Thymus (tissue), 11 donors: ENCODE measurements at regions not wholly inside any gene's neighbourhood (a gene's known extent, or its start where the extent isn't known, plus 50 kb on each side); places are given as distances from the start of the nearest gene placed in this dataset.
A peak's percentile ranks its signal among the peaks of the same experiment; 100 is the strongest.

Experiments
- DNase-seq, 9 donors: peaks; one replicate each; pipeline ENCODE4 v3.0.0-alpha.2; 2013; ENCODE audit warnings: low spot score in 9 of 9, low read depth in 6 of 9, missing footprints in 1 of 9
- H3K27ac ChIP-seq, 2 donors: one replicate each; pipeline ENCODE4 v1.5.1; 2013; ENCODE audit warnings: control low read depth in 1 of 2, low read depth in 1 of 2, low read length in 1 of 2, mild to moderate bottlenecking in 1 of 2, moderate library complexity in 1 of 2
- H3K27me3 ChIP-seq, 2 donors: one replicate each; pipeline ENCODE4 v1.5.1; 2013; ENCODE audit warnings: low read length in 1 of 2; ENCODE audit not compliant: control insufficient read depth in 2 of 2, insufficient read depth in 1 of 2
- H3K36me3 ChIP-seq, 2 donors: one replicate each; pipeline ENCODE4 v1.5.1; 2013; ENCODE audit warnings: low read length in 1 of 2, mild to moderate bottlenecking in 1 of 2, moderate library complexity in 1 of 2; ENCODE audit not compliant: control insufficient read depth in 2 of 2, insufficient read depth in 2 of 2
- H3K4me1 ChIP-seq, 2 donors: one replicate each; pipeline ENCODE4 v1.5.1; 2013; ENCODE audit warnings: low read length in 2 of 2; ENCODE audit not compliant: control insufficient read depth in 2 of 2, insufficient read depth in 2 of 2
- H3K4me3 ChIP-seq, 2 donors: one replicate each; pipeline ENCODE4 v1.5.1; 2013; ENCODE audit warnings: low read length in 2 of 2, control low read depth in 1 of 2, mild to moderate bottlenecking in 1 of 2
- H3K9me3 ChIP-seq, 2 donors: one replicate each; pipeline ENCODE4 v1.5.1; 2013; ENCODE audit warnings: low read length in 1 of 2, mild to moderate bottlenecking in 1 of 2; ENCODE audit not compliant: control insufficient read depth in 2 of 2, insufficient read depth in 1 of 2
- WGBS: extraction: QIAGEN DNeasy Blood & Tissue Kit; methylation state at CpG from one replicate; pipeline ENCODE4 v1.1.7; 2013; 5-methylcytosine and 5-hydroxymethylcytosine counted together
- donor health status: healthy.

- DNase-seq: no peak
- 92% methylated on average over 17 of the region's 17 CpGs for WGBS
- H3K36me3 ChIP-seq: no peaks in the 10 kb centered on the region
These were observed 221.0 kb downstream of the NFATC2 start for GRCh38 chr20:51321343-51322163.

DNA sequence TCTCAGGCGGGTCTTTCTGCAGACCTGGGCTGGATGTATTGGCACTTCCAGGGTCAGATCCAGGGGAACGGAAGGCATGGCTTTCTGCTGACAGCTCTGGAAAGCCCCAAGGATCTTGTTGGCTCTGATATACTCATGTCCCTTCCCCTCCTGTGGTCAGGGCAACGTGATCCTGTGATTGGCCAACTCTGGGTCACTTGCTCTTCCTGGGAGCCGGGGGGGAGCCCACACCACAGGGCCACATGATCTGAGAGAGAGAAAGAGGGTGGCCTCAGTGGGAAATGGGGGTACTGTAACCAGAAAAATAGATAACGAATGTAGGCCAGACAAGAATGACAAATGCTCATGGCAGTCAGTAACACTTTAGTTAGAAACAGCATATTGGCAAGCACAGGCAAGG lies 223.0 kb downstream of the NFATC2 start:
- H3K27me3 ChIP-seq: no peaks in the 10 kb centered on the region
- H3K9me3 ChIP-seq: no peaks in the 10 kb centered on the region
- no peak overlapping the region for H3K27ac ChIP-seq
- no peak overlapping the region for H3K4me3 ChIP-seq
- H3K36me3 ChIP-seq: no peaks in the 10 kb centered on the region
- H3K4me1 ChIP-seq: no peaks in the 10 kb centered on the region
- DNase-seq: no peak
- 83% methylated on average over 5 of the region's 5 CpGs for WGBS

More at GRCh38 chr20:51321343-51322163, 221.0 kb downstream of the NFATC2 start:
- Histone ChIP-seq H3K4me3 (no peak overlapping the region), H3K27ac (no peak overlapping the region), H3K4me1 (no peaks in the 10 kb centered on the region), H3K27me3 (no peaks in the 10 kb centered on the region), H3K9me3 (no peaks in the 10 kb centered on the region)

GRCh38 chr20:51318058-51318949 lies 224.2 kb downstream of the NFATC2 start:
- WGBS: 67% methylated on average over 27 of the region's 27 CpGs
- H3K4me1 ChIP-seq: no peaks in the 10 kb centered on the region
- DNase-seq: peak in 3 of 9 donors; percentile 6 to 16 (median 8)
- H3K36me3 ChIP-seq: no peaks in the 10 kb centered on the region
- H3K27me3 ChIP-seq: no peaks in the 10 kb centered on the region
- no peak overlapping the region for H3K27ac ChIP-seq
- no peak overlapping the region for H3K4me3 ChIP-seq
- no peaks in the 10 kb centered on the region for H3K9me3 ChIP-seq

GRCh38 chr20:51315390-51315789 lies 227.1 kb downstream of the NFATC2 start:
- Histone ChIP-seq H3K36me3 (no peaks in the 10 kb centered on the region), H3K4me3 (no peak overlapping the region), H3K9me3 (no peaks in the 10 kb centered on the region), H3K4me1 (no peaks in the 10 kb centered on the region), H3K27ac (no peak overlapping the region), H3K27me3 (peaks cover 0 to 6% of the 10 kb centered on the region in 2 donors)
- DNase-seq: no peak

DNA sequence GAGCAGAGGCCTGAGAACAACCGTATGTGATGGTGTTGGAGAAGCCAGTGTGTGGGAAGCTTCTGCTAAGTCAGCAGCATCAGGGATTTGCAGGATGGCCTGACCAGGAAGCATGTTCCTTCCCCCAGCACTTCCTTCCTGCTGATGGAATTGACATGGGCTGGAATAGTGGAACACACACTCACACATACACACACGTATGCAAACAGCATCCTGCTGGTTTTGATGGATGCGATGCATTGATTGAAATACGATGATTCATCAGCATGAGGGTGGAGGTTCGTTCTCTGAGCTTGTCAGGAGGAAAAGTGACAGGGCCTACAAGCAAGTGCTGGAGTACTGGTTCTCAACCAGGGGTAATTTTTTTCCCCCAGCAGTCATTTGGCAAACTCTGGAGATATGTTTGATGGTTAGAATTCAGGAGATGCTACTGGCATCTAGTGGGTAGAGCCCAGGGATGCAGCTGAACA lies 229.1 kb downstream of the NFATC2 start:
- no peak overlapping the region for H3K4me3 ChIP-seq
- peaks cover 0 to 6% of the 10 kb centered on the region in 2 donors for H3K27me3 ChIP-seq
- no peaks in the 10 kb centered on the region for H3K4me1 ChIP-seq
- no peak overlapping the region for H3K27ac ChIP-seq
- H3K36me3 ChIP-seq: no peaks in the 10 kb centered on the region
- 86% methylated on average over 5 of the region's 5 CpGs for WGBS
- no peak for DNase-seq
- H3K9me3 ChIP-seq: no peaks in the 10 kb centered on the region

DNA sequence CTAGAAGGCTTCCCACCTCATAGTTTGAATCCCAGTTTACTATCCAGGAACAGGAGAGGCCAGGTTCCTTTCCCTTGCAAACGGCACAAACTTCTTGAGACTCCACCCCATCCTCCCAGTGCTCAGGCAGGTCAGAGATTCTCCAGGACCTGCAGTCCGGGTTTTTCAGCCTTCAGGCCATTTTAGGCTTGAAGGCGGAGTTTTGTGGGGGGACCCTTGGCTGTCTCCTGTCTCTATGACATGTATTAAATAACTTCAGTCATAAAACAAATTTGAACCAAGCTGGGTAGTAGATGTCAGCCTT lies 230.1 kb downstream of the NFATC2 start:
- no peaks in the 10 kb centered on the region for H3K36me3 ChIP-seq
- no peak overlapping the region for H3K4me3 ChIP-seq
- no peak overlapping the region for H3K27ac ChIP-seq
- peaks cover 0 to 6% of the 10 kb centered on the region in 2 donors for H3K27me3 ChIP-seq
- no peak for DNase-seq
- no peaks in the 10 kb centered on the region for H3K9me3 ChIP-seq
- H3K4me1 ChIP-seq: no peaks in the 10 kb centered on the region
- 69% methylated on average over 3 of the region's 3 CpGs for WGBS

DNA sequence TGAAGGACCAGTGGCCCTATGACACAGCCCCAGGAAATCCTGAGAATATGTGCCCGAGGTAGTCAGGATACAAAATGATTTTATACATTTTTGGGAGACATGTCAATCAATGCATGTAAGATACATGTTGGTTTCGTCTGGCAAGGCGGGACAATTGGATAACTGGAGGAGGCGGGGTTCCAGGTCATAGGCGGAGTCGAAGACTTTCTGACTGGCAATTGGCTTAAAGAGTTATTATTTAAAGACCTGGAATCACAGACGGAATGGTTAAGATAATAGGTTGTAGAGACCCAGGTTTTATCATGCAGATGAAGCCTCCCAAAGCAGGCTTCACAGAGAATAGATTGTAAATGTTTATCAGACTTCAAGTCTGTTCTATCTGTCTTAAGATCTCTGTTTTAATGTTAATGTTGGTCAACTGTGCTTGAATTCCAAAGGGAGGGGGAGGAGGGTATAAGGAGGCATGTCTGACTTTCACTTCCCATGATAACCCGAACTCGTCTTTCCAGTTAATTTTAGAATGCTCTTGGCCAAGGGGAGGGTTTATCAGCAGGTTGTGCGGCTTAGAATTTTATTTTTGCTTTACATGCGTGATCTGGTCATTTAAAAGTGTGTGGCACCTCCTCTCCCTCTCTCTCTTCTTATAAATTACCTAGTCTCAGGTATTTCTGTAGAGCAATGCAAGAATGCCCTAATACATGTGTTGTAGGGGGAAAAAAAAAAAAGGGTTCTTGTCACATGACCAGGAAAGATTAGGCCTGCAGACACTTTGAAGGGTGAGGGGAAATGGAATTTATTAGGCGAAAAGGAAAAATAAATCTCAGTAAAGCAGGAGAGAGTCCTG lies 230.7 kb downstream of the NFATC2 start:
- Histone ChIP-seq H3K9me3 (no peaks in the 10 kb centered on the region), H3K27ac (no peak overlapping the region), H3K4me3 (no peak overlapping the region), H3K4me1 (no peaks in the 10 kb centered on the region), H3K27me3 (peaks cover 0 to 6% of the 10 kb centered on the region in 2 donors), H3K36me3 (no peaks in the 10 kb centered on the region)
- no peak for DNase-seq
- 79% methylated on average over 12 of the region's 12 CpGs for whole genome bisulfite sequencing

- no peak for DNase-seq
- H3K36me3 ChIP-seq: no peaks in the 10 kb centered on the region
- peaks cover 0 to 10% of the 10 kb centered on the region in 2 donors for H3K27me3 ChIP-seq
- H3K27ac ChIP-seq: no peak overlapping the region
- 88% methylated on average over 2 of the region's 2 CpGs for WGBS
- H3K9me3 ChIP-seq: no peaks in the 10 kb centered on the region
- H3K4me1 ChIP-seq: no peaks in the 10 kb centered on the region
- no peak overlapping the region for H3K4me3 ChIP-seq
These were observed 232.3 kb downstream of the NFATC2 start for GRCh38 chr20:51310216-51310615.
